Testis (tissue), 2 donors: ENCODE measurements at regions not wholly inside any gene's neighbourhood (a gene's known extent, or its start where the extent isn't known, plus 50 kb on each side); places are given as distances from the start of the nearest gene placed in this dataset.

Source experiments
- DNase-seq: peaks from one replicate; pipeline ENCODE4 v3.0.0-alpha.2; 2019
- H3K27ac ChIP-seq, 2 donors: fragments of 200-600 bp; sonication (generic); one replicate each; pipeline ENCODE4 v1.5.1; 2019
- H3K27me3 ChIP-seq: fragments of 200-600 bp; sonication (generic); one replicate; pipeline ENCODE4 v1.5.1; 2019
- H3K36me3 ChIP-seq: fragments of 200-600 bp; sonication (generic); one replicate; pipeline ENCODE4 v1.5.1; 2017; ENCODE audit warnings: low read depth; ENCODE audit errors: missing control alignments
- H3K4me1 ChIP-seq: fragments of 200-600 bp; sonication (generic); one replicate; pipeline ENCODE4 v1.5.1; 2019
- H3K4me3 ChIP-seq, 2 donors: fragments of 200-600 bp; sonication (generic); one replicate each; pipeline ENCODE4 v1.5.1; 2017 to 2019
- H3K9me3 ChIP-seq: fragments of 200-600 bp; sonication (generic); one replicate; pipeline ENCODE4 v1.5.1; 2017
- CTCF ChIP-seq, 3 experiments: fragments of 450-650 bp in 2 of 3; fragments of 200-600 bp in 1 of 3; sonication (generic) in 1 of 3; IDR thresholded peaks; one replicate each; pipeline ENCODE4 v1.5.1; 2016 to 2019; ENCODE audit warnings: antibody characterized with exemption in 3 of 3, mild to moderate bottlenecking in 2 of 3, moderate library complexity in 1 of 3
- POLR2A ChIP-seq: fragments of 450-650 bp; IDR thresholded peaks from one replicate; pipeline ENCODE4 v1.6.1; 2017; ENCODE audit warnings: antibody characterized with exemption, mild to moderate bottlenecking, moderate library complexity
- WGBS, 2 donors: methylation state at CpG; one replicate each; pipeline ENCODE4 v1.1.5; 2018; 5-methylcytosine and 5-hydroxymethylcytosine counted together
- intact Hi-C: fragments of 100-400 bp; cut with DNase I; formaldehyde crosslinking; loops from one replicate; pipeline ENCODE4 v1.15.1; 2023; ENCODE audit warnings: low total_unique reads

- no peak for DNase-seq
- 91 to 92% methylated on average over 1 of the region's 1 CpG for WGBS, 2 donors
- no peaks in the 10 kb centered on the region for H3K36me3 ChIP-seq
- peaks cover 3% of the 10 kb centered on the region for H3K9me3 ChIP-seq
- H3K4me3 ChIP-seq: no peak overlapping the region
- H3K27me3 ChIP-seq: no peaks in the 10 kb centered on the region
- H3K27ac ChIP-seq: no peak overlapping the region
- H3K4me1 ChIP-seq: no peaks in the 10 kb centered on the region
- intact Hi-C loops: no loop called here
- no peak for TF ChIP-seq CTCF (IDR thresholded peaks at IDR 0.05)
- TF ChIP-seq POLR2A: no peak
Measured at GRCh38 chr5:167226386-167226785, 1065.1 kb upstream of the WWC1 start.

DNA sequence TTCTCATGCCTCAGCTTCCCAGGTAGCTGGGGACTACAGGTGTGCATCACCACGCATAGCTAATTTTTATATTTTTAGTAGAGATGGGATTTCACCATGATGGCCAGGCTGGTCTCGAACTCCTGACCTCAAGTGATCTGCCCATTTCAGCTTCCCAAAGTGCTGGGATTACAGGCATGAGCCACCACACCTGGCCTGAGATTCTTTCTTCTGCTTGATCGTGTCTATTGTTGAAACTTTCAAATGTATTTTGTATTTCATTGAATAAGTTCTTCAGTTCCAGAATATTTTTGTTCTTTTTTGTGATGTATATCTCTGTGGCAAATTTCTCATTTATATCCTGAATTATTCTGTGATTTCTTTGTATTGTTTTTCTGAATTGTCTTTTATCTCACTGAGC, 1063.3 kb upstream of the WWC1 start:
- Histone ChIP-seq H3K9me3 (peaks cover 3% of the 10 kb centered on the region), H3K27ac (no peak overlapping the region), H3K4me3 (no peak overlapping the region), H3K36me3 (no peaks in the 10 kb centered on the region), H3K27me3 (no peaks in the 10 kb centered on the region), H3K4me1 (no peaks in the 10 kb centered on the region)
- TF ChIP-seq POLR2A (no peak), CTCF (IDR thresholded peaks at IDR 0.05) (no peak)
- intact Hi-C loops: no loop called here
- no peak for DNase-seq
- WGBS, 2 donors: 88 to 92% methylated on average over 3 of the region's 3 CpGs

DNA sequence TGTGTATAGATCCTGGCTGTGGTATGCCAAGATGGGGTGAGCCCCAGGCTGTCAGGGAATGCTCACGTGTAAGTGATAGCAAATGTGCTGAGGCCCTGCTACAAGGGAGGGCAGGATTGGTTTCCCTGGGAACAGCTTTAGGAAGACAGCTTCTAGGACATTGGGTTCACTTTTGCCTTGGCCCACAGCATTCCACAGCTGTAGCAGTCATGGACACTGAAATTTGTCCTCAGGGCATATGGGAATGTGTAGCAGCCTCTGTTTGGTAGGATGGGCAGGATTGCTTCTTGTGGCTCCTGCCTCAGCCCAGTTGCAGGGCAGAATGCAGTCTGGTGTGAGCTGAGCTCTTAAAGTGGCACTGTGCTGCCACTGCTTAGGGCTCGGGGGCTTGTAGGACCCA, 1061.7 kb upstream of the WWC1 start:
- WGBS, 2 donors: 86% methylated on average over 2 of the region's 2 CpGs
- TF ChIP-seq POLR2A (no peak), CTCF (IDR thresholded peaks at IDR 0.05) (no peak)
- no peak for DNase-seq
- H3K27me3 ChIP-seq: no peaks in the 10 kb centered on the region
- no peaks in the 10 kb centered on the region for H3K36me3 ChIP-seq
- H3K4me1 ChIP-seq: no peaks in the 10 kb centered on the region
- H3K9me3 ChIP-seq: peaks cover 3% of the 10 kb centered on the region
- H3K4me3 ChIP-seq: no peak overlapping the region
- no peak overlapping the region for H3K27ac ChIP-seq
- intact Hi-C loops: no loop called here

DNA sequence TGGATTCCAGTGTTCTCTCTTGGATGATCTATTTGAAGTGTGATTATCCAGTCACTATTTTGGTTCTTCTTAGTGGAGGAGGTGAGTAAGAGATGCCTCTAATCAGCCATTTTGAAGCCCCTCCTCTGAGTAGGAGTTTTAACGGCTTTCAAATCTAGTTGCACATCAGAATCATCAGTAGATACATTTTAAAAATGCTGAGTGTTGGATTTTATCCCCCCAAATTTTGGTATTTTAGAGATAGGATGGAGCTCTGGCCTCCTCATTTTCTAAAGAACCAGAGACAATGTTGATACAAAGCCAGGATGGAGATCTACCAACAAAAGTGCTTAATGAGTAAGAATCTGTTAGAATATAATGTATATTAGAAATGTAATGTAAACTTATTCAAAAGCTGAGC, 1061.0 kb upstream of the WWC1 start:
- TF ChIP-seq CTCF (IDR thresholded peaks at IDR 0.05): no peak
- TF ChIP-seq POLR2A: no peak
- intact Hi-C loops: no loop called here
- no peak for DNase-seq

GRCh38 chr5:167232675-167233311, 1058.7 kb upstream of the WWC1 start:
- H3K36me3 ChIP-seq: no peaks in the 10 kb centered on the region
- TF ChIP-seq CTCF (IDR thresholded peaks at IDR 0.05) (no peak), POLR2A (no peak)
- no peaks in the 10 kb centered on the region for H3K4me1 ChIP-seq
- no peaks in the 10 kb centered on the region for H3K9me3 ChIP-seq
- no peaks in the 10 kb centered on the region for H3K27me3 ChIP-seq
- intact Hi-C loops: no loop called here
- H3K4me3 ChIP-seq: no peak overlapping the region
- no peak for DNase-seq
- no peak overlapping the region for H3K27ac ChIP-seq
- 77 to 79% methylated on average over 3 of the region's 3 CpGs for WGBS, 2 donors

More for the DNA sequence above, 1061.0 kb upstream of the WWC1 start:
- no peaks in the 10 kb centered on the region for H3K27me3 ChIP-seq
- no peaks in the 10 kb centered on the region for H3K4me1 ChIP-seq
- H3K36me3 ChIP-seq: no peaks in the 10 kb centered on the region
- no peak overlapping the region for H3K27ac ChIP-seq
- WGBS, 2 donors: 75 to 97% methylated on average over 1 of the region's 1 CpG
- H3K4me3 ChIP-seq: no peak overlapping the region
- H3K9me3 ChIP-seq: peaks cover 3% of the 10 kb centered on the region
